ENCODE measurements at regions not wholly inside any gene's neighbourhood (a gene's known extent, or its start where the extent isn't known, plus 50 kb on each side); places are given as distances from the start of the nearest gene placed in this dataset.

GRCh38 chr2:15766303-15766861 lies 174.0 kb upstream of the MYCN start:
- no peak overlapping the region for H4K12ac ChIP-seq (ENCODE audit: low read depth, low read length)
- H2BK12ac ChIP-seq (ENCODE audit: low read length), result no peak overlapping the region
- no peak overlapping the region for H2BK5ac ChIP-seq (ENCODE audit: low read depth, low read length, poor library complexity)
- no peak overlapping the region for H3K4me3 ChIP-seq (ENCODE audit: low read depth, low read length)
- H3K79me2 ChIP-seq (ENCODE audit: control insufficient read depth, insufficient read depth, low read length, poor library complexity), result no peaks in the 10 kb centered on the region
- no peak overlapping the region for H3K9ac ChIP-seq (ENCODE audit: low read length)
- H2AK5ac ChIP-seq (ENCODE audit: low read length), result no peak overlapping the region
- H3K36me3 ChIP-seq (ENCODE audit: control insufficient read depth in 1 of 2, insufficient read depth in 2 of 2, low read length in 2 of 2), result no peaks in the 10 kb centered on the region
- no peak overlapping the region for H4K8ac ChIP-seq (ENCODE audit: low read depth, low read length)
- peaks cover 23 to 27% of the 10 kb centered on the region in 2 experiments for H3K4me1 ChIP-seq (ENCODE audit: control insufficient read depth in 1 of 2, insufficient read depth in 2 of 2, low read length in 2 of 2)
- H3K79me1 ChIP-seq (ENCODE audit: low read length), result peaks cover 2% of the 10 kb centered on the region
- H3K23ac ChIP-seq (ENCODE audit: low read length), result no peak overlapping the region
- H4K91ac ChIP-seq (ENCODE audit: low read depth, low read length), result no peak overlapping the region
- no peak overlapping the region for H3K18ac ChIP-seq (ENCODE audit: low read length)
- no CpG with 5 or more reads among the region's 9 CpGs for WGBS (ENCODE audit: extremely low coverage, insufficient coverage, insufficient read length)
- H3K27ac ChIP-seq (ENCODE audit: low read depth, low read length), result no peak overlapping the region
- no peak overlapping the region for H2AFZ ChIP-seq (ENCODE audit: insufficient read depth, low read length, poor library complexity)
- no peak overlapping the region for H3K4ac ChIP-seq (ENCODE audit: low read depth, low read length)
- no peak for DNase-seq
- H2BK120ac ChIP-seq (ENCODE audit: insufficient read depth, low read length, poor library complexity), result no peak overlapping the region
- H3K4me2 ChIP-seq (ENCODE audit: low read length), result no peak overlapping the region
- H3K27me3 ChIP-seq (ENCODE audit: insufficient read depth, low read length), result no peaks in the 10 kb centered on the region
- H3K14ac ChIP-seq (ENCODE audit: low read length), result no peak overlapping the region
- H3K9me3 ChIP-seq (ENCODE audit: insufficient read depth, low read depth, low read length), result no peaks in the 10 kb centered on the region

DNA sequence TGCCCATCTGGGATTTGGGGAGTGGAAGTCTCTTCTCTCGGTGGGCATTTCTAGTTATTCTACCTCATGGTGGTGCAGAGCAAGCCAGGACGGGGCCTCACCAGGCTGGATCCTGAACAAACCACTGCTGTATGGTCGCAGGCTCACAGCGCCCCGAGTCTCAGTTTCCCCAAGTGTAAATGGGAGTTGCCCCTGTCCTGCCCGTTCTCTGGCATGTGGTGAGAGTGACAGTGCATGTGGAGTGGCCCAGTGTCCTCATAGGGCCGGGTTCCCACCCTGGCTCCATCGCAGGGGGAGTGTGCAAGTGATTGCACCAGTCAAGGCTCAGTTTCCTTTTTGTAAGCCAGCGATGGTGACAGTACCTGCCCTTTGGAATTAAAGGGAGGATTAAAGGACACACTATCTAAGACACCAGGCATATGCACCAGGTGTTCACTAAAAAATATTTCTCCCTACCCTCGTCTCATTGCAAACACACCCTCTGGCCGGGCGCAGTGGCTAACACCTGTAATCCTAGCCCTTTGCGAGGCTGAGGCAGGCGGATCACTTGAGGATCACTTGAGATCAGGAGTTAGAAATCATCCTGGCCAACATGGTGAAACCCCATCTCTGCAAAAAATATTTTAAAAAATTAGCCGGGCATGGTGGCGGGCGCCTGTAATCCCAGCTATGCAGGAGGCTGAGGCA lies 173.3 kb upstream of the MYCN start:
- Histone ChIP-seq H2AK5ac (ENCODE audit: low read length) (no peak overlapping the region), H3K4ac (ENCODE audit: low read depth, low read length) (no peak overlapping the region), H2BK5ac (ENCODE audit: low read depth, low read length, poor library complexity) (no peak overlapping the region), H3K4me3 (ENCODE audit: low read depth, low read length) (no peak overlapping the region), H3K79me1 (ENCODE audit: low read length) (peaks cover 2% of the 10 kb centered on the region), H2BK12ac (ENCODE audit: low read length) (no peak overlapping the region), H3K9ac (ENCODE audit: low read length) (no peak overlapping the region), H3K18ac (ENCODE audit: low read length) (no peak overlapping the region), H3K27me3 (ENCODE audit: insufficient read depth, low read length) (no peaks in the 10 kb centered on the region), H3K36me3 (ENCODE audit: control insufficient read depth in 1 of 2, insufficient read depth in 2 of 2, low read length in 2 of 2) (no peaks in the 10 kb centered on the region), H3K14ac (ENCODE audit: low read length) (no peak overlapping the region), H4K12ac (ENCODE audit: low read depth, low read length) (no peak overlapping the region), H3K27ac (ENCODE audit: low read depth, low read length) (no peak overlapping the region), H3K79me2 (ENCODE audit: control insufficient read depth, insufficient read depth, low read length, poor library complexity) (no peaks in the 10 kb centered on the region), H4K91ac (ENCODE audit: low read depth, low read length) (no peak overlapping the region), H2BK120ac (ENCODE audit: insufficient read depth, low read length, poor library complexity) (peak overlapping the region; percentile 10), H3K23ac (ENCODE audit: low read length) (no peak overlapping the region), H4K8ac (ENCODE audit: low read depth, low read length) (no peak overlapping the region), H3K9me3 (ENCODE audit: insufficient read depth, low read depth, low read length) (no peaks in the 10 kb centered on the region), H2AFZ (ENCODE audit: insufficient read depth, low read length, poor library complexity) (no peak overlapping the region), H3K4me2 (ENCODE audit: low read length) (no peak overlapping the region), H3K4me1 (ENCODE audit: control insufficient read depth in 1 of 2, insufficient read depth in 2 of 2, low read length in 2 of 2) (peaks cover 23 to 27% of the 10 kb centered on the region in 2 experiments)
- DNase-seq, result peak; percentile 28 to 62
- WGBS (ENCODE audit: extremely low coverage, insufficient coverage, insufficient read length), result no CpG with 5 or more reads among the region's 17 CpGs

DNA sequence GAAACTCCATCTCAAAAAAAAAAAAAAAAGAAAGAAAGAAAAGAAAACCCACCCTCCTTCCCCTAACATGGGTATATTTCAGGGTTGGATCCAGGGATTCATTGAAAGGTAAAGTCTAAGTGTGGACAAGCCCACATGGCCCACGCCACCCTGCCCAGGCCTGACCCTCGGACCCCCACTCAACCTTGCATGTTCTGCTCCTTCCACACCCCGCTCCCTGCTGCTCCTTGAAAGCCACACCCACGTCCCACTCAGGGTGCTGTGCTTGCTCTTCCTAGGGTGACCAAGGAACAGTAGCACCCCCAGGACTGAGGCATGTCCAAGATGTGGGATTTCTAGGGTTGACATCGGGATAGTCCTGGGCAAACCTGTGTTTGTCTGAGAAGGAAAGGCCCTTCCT lies 172.7 kb upstream of the MYCN start:
- Histone ChIP-seq H2AK5ac (ENCODE audit: low read length) (peak overlapping the region; percentile 60), H2AFZ (ENCODE audit: insufficient read depth, low read length, poor library complexity) (no peak overlapping the region), H3K9me3 (ENCODE audit: insufficient read depth, low read depth, low read length) (no peaks in the 10 kb centered on the region), H3K4ac (ENCODE audit: low read depth, low read length) (no peak overlapping the region), H3K9ac (ENCODE audit: low read length) (no peak overlapping the region), H3K79me2 (ENCODE audit: control insufficient read depth, insufficient read depth, low read length, poor library complexity) (no peaks in the 10 kb centered on the region), H3K14ac (ENCODE audit: low read length) (peak overlapping the region; percentile 43), H4K91ac (ENCODE audit: low read depth, low read length) (peak overlapping the region; percentile 53), H3K23ac (ENCODE audit: low read length) (no peak overlapping the region), H3K4me1 (ENCODE audit: control insufficient read depth in 1 of 2, insufficient read depth in 2 of 2, low read length in 2 of 2) (peaks cover 23 to 27% of the 10 kb centered on the region in 2 experiments), H3K4me3 (ENCODE audit: low read depth, low read length) (no peak overlapping the region), H3K18ac (ENCODE audit: low read length) (no peak overlapping the region), H4K12ac (ENCODE audit: low read depth, low read length) (no peak overlapping the region), H2BK12ac (ENCODE audit: low read length) (peak overlapping the region; percentile 51), H2BK5ac (ENCODE audit: low read depth, low read length, poor library complexity) (no peak overlapping the region), H3K79me1 (ENCODE audit: low read length) (peaks cover 2% of the 10 kb centered on the region), H3K4me2 (ENCODE audit: low read length) (no peak overlapping the region), H4K8ac (ENCODE audit: low read depth, low read length) (peak overlapping the region; percentile 11), H3K36me3 (ENCODE audit: control insufficient read depth in 1 of 2, insufficient read depth in 2 of 2, low read length in 2 of 2) (no peaks in the 10 kb centered on the region), H3K27ac (ENCODE audit: low read depth, low read length) (no peak overlapping the region), H2BK120ac (ENCODE audit: insufficient read depth, low read length, poor library complexity) (peak overlapping the region; percentile 18), H3K27me3 (ENCODE audit: insufficient read depth, low read length) (no peaks in the 10 kb centered on the region)
- no CpG with 5 or more reads among the region's 5 CpGs for WGBS (ENCODE audit: extremely low coverage, insufficient coverage, insufficient read length)
- DNase-seq, result no peak

GRCh38 chr2:15768142-15768541 lies 172.2 kb upstream of the MYCN start:
- H3K4ac ChIP-seq (ENCODE audit: low read depth, low read length), result no peak overlapping the region
- no peak overlapping the region for H4K8ac ChIP-seq (ENCODE audit: low read depth, low read length)
- no peaks in the 10 kb centered on the region for H3K36me3 ChIP-seq (ENCODE audit: control insufficient read depth in 1 of 2, insufficient read depth in 2 of 2, low read length in 2 of 2)
- no peak overlapping the region for H2BK120ac ChIP-seq (ENCODE audit: insufficient read depth, low read length, poor library complexity)
- H2BK5ac ChIP-seq (ENCODE audit: low read depth, low read length, poor library complexity), result no peak overlapping the region
- H2AFZ ChIP-seq (ENCODE audit: insufficient read depth, low read length, poor library complexity), result no peak overlapping the region
- H3K4me3 ChIP-seq (ENCODE audit: low read depth, low read length), result no peak overlapping the region
- peaks cover 22 to 25% of the 10 kb centered on the region in 2 experiments for H3K4me1 ChIP-seq (ENCODE audit: control insufficient read depth in 1 of 2, insufficient read depth in 2 of 2, low read length in 2 of 2)
- H3K9me3 ChIP-seq (ENCODE audit: insufficient read depth, low read depth, low read length), result no peaks in the 10 kb centered on the region
- no peak overlapping the region for H3K23ac ChIP-seq (ENCODE audit: low read length)
- no peaks in the 10 kb centered on the region for H3K79me2 ChIP-seq (ENCODE audit: control insufficient read depth, insufficient read depth, low read length, poor library complexity)
- H3K27me3 ChIP-seq (ENCODE audit: insufficient read depth, low read length), result no peaks in the 10 kb centered on the region
- H3K14ac ChIP-seq (ENCODE audit: low read length), result no peak overlapping the region
- no peak overlapping the region for H2BK12ac ChIP-seq (ENCODE audit: low read length)
- no peak overlapping the region for H2AK5ac ChIP-seq (ENCODE audit: low read length)
- H4K12ac ChIP-seq (ENCODE audit: low read depth, low read length), result no peak overlapping the region
- DNase-seq, result no peak
- no peak overlapping the region for H3K4me2 ChIP-seq (ENCODE audit: low read length)
- H3K9ac ChIP-seq (ENCODE audit: low read length), result no peak overlapping the region
- WGBS (ENCODE audit: extremely low coverage, insufficient coverage, insufficient read length), result no CpG with 5 or more reads among the region's 7 CpGs
- no peak overlapping the region for H3K27ac ChIP-seq (ENCODE audit: low read depth, low read length)
- H3K79me1 ChIP-seq (ENCODE audit: low read length), result peaks cover 2% of the 10 kb centered on the region
- H4K91ac ChIP-seq (ENCODE audit: low read depth, low read length), result no peak overlapping the region
- no peak overlapping the region for H3K18ac ChIP-seq (ENCODE audit: low read length)

All from trophoblast cell (in vitro differentiated cells and primary cell).